ENCODE measurements at regions not wholly inside any gene's neighbourhood (a gene's known extent, or its start where the extent isn't known, plus 50 kb on each side); places are given as distances from the start of the nearest gene placed in this dataset.
"Not testable (repeated sequence)": the region's sequence is repeated elsewhere in the genome, so short reads cannot be mapped to it uniquely, and the experiment has no call there.

- DNase-seq: no peak
Measured at GRCh38 chr13:39895254-39895653, 239.8 kb downstream of the COG6 start.

GRCh38 chr13:39897636-39898035 is 242.2 kb downstream of the COG6 start:
- no peak for DNase-seq

- no peak for DNase-seq
Measured at GRCh38 chr13:39900106-39900750, 244.8 kb downstream of the COG6 start.

- no peak for DNase-seq
Measured at GRCh38 chr13:39904959-39905358, 249.5 kb downstream of the COG6 start.

- DNase-seq: no peak
Measured at GRCh38 chr13:39909634-39910033, 254.2 kb downstream of the COG6 start.

DNA sequence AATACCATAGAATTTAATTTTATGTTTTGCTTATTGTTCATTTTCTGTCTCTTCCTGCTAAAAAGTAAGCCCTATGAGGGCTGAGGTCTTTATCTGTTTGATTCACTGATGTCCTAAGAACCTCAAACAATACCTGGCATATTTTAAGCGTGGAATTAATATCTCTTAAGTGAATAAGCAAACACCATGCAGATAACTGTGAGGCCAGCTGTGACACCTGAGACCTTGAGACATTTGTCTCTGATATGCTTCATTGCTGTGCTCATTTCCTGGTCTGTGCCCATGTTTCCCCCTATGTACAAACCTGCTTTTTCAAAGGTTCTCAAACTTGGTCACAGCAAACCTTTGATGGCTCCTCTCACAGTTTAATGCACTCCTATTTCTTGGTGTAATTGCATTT is 254.6 kb downstream of the COG6 start:
- DNase-seq: no peak

GRCh38 chr13:39910833-39911232 is 255.4 kb downstream of the COG6 start:
- DNase-seq: no peak

DNA sequence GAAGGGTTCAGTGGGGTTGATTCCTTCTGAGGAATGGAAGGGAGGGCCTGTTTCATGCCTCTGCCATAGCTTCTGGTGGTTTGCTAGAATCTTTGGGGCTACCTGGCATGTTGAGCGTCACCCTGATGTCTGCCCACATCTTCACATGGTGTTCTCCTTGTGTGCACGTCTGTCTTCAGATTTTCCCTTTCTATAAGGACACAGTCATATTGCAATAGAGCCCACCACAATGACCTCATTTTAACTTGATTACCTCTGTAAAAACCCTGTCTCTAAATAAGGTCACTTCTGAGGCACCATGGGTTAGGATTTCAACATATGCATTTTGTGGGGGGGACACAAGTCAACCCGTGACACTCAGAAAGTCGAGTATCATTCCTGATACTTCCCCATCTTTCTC is 257.9 kb downstream of the COG6 start:
- no peak for DNase-seq

GRCh38 chr13:39913928-39914327 is 258.5 kb downstream of the COG6 start:
- no peak for DNase-seq

GRCh38 chr13:39915418-39915817 is 260.0 kb downstream of the COG6 start:
- no peak for DNase-seq

DNA sequence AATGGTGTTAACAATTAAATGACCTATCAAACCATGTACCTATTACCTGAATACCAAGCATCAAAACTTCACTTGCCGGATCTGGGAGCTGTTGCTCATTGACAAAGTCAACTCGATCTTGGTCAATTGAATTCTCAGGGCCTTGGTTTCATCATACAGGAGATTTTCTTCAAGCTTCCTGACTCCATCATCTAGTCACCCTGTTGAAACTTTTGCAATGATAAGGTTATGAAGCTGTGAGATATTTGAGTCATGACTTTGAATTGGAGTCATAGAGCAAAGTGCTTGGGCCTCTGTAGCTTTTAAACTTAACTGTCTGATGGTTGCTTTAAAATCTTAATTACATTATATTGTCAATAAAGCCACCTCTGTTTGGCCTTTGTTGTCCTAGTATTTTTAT is 260.9 kb downstream of the COG6 start:
- DNase-seq: no peak

- DNase-seq: no peak
Measured at GRCh38 chr13:39918620-39919236, 263.3 kb downstream of the COG6 start.

DNA sequence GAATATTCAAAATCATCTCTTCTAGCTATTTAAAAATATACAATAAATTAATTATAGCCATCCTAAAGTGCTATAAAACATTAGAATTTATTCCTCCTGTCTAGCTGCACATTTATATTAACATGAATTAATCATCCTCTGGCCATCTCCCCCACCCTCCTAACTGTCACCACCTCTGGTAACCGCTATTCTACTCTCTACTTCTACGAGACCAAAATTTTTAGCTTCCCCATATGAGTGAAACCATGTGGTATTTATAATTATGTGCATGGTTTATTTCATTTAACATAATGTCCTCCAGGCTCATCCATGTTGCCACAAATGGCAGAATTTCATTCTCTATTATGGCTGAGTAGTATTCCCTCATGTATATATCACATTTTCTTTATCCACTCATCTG is 265.2 kb downstream of the COG6 start:
- DNase-seq: no peak

GRCh38 chr13:39926345-39926744 is 270.9 kb downstream of the COG6 start:
- no peak for DNase-seq

DNA sequence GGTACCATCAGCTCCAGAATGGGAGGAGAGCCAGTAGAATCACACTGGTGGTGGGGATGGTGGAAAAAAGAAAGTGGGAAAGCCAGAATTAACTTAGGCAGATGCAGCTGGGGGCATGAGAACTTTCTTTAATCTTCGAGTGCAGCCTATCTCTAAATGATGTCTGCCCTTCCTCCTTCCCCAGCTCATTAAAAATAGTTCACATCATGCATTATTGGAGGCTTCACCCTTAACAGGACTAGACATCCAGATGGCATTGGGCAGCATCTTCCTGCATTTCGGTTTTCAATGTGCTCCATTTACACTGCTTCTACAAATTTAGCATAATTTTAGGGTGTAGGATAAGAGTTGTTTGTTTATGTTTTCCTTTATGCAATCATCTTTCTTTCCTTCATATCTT is 272.8 kb downstream of the COG6 start:
- no peak for DNase-seq

- DNase-seq: no peak
Measured at GRCh38 chr13:39929583-39929982, 274.1 kb downstream of the COG6 start.

DNA sequence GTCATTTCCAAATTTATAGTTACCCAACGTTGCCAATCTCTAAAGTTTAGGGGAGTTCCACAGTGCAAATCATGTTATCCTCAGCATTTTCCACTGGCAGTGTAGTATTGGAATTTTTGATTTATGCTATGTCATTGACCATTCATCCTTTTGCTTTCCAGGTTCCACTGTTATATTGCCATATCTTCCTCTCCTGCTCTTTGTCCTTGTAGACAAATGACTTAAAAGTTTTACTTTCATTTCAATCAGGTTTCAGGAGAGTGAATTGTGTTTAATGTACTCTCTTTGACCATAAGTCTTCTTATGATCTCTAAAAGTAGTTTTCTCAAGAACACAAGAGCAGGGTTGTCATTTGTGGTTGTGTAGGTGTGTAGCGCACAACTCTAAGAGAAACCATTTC is 274.6 kb downstream of the COG6 start:
- DNase-seq: no peak

DNA sequence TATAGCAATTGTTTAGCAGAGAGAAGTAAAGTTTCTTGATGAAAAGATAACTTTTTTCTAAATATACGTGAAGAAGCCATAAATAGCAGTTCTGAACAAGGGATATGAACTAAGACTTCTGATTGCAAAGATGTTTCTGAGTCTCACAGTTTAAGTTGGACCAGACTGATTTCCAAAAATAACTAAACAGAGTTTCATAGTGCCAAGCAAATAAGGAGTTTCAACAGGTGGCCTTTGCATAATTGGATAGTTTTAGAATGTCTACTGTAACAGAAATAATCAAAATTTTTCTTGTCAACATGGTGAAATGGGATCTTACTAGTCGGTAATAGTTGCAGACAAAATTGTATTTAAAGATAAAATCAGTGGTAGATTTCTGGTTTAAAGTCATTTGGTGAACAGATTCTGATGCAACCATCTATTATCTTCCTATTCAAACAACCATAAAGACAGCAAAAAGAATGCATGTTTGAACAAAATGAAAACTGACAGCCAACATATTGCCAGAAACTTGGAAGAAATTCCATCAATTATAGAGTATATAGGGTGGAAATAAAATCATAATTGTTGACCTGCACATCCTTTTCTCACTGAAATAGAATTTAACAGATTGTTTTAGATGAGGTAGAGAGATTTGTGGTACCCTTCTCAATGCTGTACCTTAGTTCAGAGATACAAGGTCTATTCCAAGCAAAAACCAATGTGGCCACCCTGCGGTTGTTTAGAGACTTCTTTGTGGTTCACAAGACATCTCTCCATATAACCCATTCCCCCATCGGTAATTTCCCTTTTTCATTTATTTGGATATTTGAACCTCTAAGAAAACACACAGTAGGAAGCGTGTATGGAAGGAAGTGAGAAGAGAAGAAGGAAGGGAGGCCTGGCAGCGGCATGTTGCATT is 275.3 kb downstream of the COG6 start:
- DNase-seq: no peak

DNA sequence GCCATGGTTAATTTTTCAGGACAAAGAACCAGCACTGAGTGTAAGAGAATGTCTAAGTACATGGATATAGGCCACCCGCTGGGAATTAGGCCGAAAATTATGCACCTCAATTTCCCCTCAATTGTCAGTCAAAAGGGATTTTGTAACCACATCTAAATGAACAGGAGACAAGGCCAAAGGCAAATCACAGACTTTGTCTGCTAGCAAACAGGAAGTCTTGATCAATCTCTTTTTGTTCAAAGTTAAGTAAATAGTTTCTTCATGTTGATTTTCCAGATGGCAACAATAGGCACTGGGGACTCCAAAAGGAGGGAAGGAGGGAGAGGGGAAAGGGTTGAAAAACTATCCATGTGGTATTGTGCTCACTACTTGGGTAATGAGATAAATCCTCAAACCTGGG is 276.0 kb downstream of the COG6 start:
- no peak for DNase-seq

DNA sequence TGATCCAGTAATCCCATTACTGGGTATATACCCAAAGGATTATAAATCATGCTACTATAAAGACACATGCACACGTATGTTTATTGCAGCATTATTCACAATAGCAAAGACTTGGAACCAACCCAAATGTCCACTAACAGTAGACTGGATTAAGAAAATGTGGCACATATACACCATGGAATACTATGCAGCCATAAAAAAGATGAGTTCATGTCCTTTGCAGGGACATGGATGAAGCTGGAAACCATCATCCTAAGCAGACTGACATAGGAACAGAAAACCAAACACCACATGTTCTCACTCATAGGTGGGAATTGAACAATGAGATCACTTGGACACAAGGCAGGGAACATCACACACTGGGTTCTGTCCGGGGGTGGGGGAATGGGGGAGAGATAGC is 277.1 kb downstream of the COG6 start:
- DNase-seq: not testable (repeated sequence)

DNA sequence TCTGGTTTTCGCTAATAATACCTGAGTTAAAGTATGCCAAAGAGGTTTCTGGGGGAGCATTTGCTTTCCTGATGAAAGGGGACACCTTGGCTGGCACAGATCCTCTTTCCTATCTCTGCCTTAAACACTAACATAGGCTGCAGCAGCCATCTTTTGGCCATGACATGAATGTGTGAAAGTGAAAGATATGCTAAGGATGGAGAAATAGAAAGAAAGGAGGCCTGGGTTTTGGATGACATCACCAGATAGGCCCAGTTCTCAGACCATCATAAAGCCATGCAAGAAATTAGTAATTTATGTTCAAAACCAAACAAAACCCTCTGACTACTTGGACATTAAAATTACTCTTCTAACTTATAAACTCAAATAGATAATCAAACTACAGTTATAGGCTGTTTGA is 279.7 kb downstream of the COG6 start:
- DNase-seq: no peak

DNA sequence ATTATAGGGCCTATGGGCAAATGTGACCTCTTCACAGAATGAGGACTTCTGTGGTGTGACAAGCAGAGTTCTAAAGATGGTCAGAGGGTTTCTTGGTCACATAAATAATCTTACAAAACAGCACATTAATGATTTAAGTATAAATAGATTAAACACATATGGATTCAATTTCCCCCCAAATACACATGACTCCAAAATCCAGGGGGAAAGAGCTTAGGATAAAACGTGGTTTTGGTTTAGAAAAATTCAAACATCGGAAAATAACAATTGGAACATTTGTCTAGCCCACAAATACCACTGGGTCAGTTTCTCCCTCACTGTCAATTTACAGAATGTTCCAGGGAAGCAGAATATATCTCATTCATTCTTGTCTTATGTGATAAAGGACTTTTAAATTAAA is 283.1 kb downstream of the COG6 start:
- DNase-seq: no peak

DNA sequence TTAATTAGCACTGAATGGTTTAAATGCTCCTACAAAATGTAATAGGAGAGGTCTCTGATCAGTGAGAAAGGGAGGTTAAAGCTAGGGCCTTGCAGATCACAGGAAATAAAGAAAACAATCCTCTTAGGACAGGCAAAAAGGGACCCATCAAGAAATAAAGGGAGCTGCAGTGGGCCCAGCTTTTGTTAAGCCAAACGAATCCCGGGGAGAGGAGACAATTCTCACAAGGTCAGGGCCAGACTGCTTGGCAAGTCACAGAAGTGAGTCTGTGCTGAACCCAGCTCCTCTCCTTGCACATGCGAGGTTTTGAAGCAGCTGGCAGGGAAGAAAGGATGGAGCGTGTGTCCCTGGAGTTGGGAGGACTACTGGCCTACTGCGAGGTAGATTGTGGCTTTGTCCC is 285.8 kb downstream of the COG6 start:
- DNase-seq: no peak

GRCh38 chr13:39941911-39942551 is 286.6 kb downstream of the COG6 start:
- no peak for DNase-seq
